ENCODE measurements at regions not wholly inside any gene's neighbourhood (a gene's known extent, or its start where the extent isn't known, plus 50 kb on each side); places are given as distances from the start of the nearest gene placed in this dataset.
A peak's percentile ranks its signal among the peaks of the same experiment; 100 is the strongest.

GRCh38 chr2:3117650-3118216 is 259.9 kb downstream of the EIPR1 start:
- H3K27me3 ChIP-seq = no peaks in the 10 kb centered on the region
- H3K4me1 ChIP-seq = peaks cover 38% of the 10 kb centered on the region
- H3K36me3 ChIP-seq = no peaks in the 10 kb centered on the region
- H3K4me2 ChIP-seq = peak overlapping the region; percentile 33
- no peak overlapping the region for H3K4me3 ChIP-seq
- H4K20me1 ChIP-seq = no peaks in the 10 kb centered on the region
- TF ChIP-seq Cebpa-rat (IDR thresholded peaks at IDR 0.05) = no peak
- H3K9ac ChIP-seq = no peak overlapping the region
- no peak overlapping the region for H3K27ac ChIP-seq
- H3K9me3 ChIP-seq = peaks cover 9% of the 10 kb centered on the region; the same call in 1 of the 2 replicates

GRCh38 chr2:3116371-3116770 is 261.2 kb downstream of the EIPR1 start:
- no peak for TF ChIP-seq Cebpa-rat (IDR thresholded peaks at IDR 0.05)
- H3K36me3 ChIP-seq = no peaks in the 10 kb centered on the region
- no peak overlapping the region for H3K27ac ChIP-seq
- no peak overlapping the region for H3K4me2 ChIP-seq
- H3K4me1 ChIP-seq = peaks cover 43% of the 10 kb centered on the region
- no peak overlapping the region for H3K9ac ChIP-seq
- H3K27me3 ChIP-seq = no peaks in the 10 kb centered on the region
- no peaks in the 10 kb centered on the region for H4K20me1 ChIP-seq
- no peak overlapping the region for H3K4me3 ChIP-seq
- H3K9me3 ChIP-seq = peaks cover 8% of the 10 kb centered on the region; the same call in 1 of the 2 replicates

GRCh38 chr2:3115301-3116042 is 262.1 kb downstream of the EIPR1 start:
- H3K9ac ChIP-seq = no peak overlapping the region
- H3K36me3 ChIP-seq = no peaks in the 10 kb centered on the region
- no peaks in the 10 kb centered on the region for H3K27me3 ChIP-seq
- H3K4me1 ChIP-seq = peaks cover 43% of the 10 kb centered on the region
- H4K20me1 ChIP-seq = no peaks in the 10 kb centered on the region
- H3K9me3 ChIP-seq = peaks cover 2% of the 10 kb centered on the region; the same call in 1 of the 2 replicates
- peak overlapping the region; percentile 82 for H3K4me2 ChIP-seq
- H3K4me3 ChIP-seq = no peak overlapping the region
- no peak overlapping the region for H3K27ac ChIP-seq
- TF ChIP-seq Cebpa-rat (IDR thresholded peaks at IDR 0.05) = no peak

GRCh38 chr2:3114406-3115185 is 263.0 kb downstream of the EIPR1 start:
- H3K27me3 ChIP-seq = no peaks in the 10 kb centered on the region
- H4K20me1 ChIP-seq = no peaks in the 10 kb centered on the region
- H3K4me1 ChIP-seq = peaks cover 43% of the 10 kb centered on the region
- no peaks in the 10 kb centered on the region for H3K36me3 ChIP-seq
- no peak for TF ChIP-seq Cebpa-rat (IDR thresholded peaks at IDR 0.05)
- no peaks in the 10 kb centered on the region for H3K9me3 ChIP-seq
- peak overlapping the region; percentile 31; the same call in 1 of the 2 replicates for H3K27ac ChIP-seq
- peak overlapping the region; percentile 20; the same call in 1 of the 2 replicates for H3K4me3 ChIP-seq
- H3K9ac ChIP-seq = no peak overlapping the region
- peak overlapping the region; percentile 82 for H3K4me2 ChIP-seq

DNA sequence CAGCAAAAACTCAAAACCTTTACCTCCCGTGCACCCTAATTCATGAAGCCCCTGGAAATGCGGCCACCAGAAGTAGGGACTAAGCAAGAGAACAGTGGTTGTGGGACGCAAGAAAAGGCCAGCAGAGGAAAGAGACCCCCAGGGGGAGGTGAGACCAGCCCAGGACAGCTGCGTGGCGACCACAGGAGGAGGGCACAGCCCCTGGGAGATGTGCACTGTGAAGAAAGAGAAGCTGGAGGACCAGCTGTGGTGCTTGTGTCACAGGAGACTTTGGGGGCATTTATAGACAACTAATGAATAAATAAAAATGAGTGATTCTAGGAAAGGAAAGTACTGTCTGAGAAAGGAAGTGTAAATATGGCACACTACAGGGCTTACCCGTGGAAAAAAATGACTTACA is 263.8 kb downstream of the EIPR1 start:
- H3K9me3 ChIP-seq = no peaks in the 10 kb centered on the region
- H3K27me3 ChIP-seq = no peaks in the 10 kb centered on the region
- H3K4me1 ChIP-seq = peaks cover 43% of the 10 kb centered on the region
- H3K4me2 ChIP-seq = peak overlapping the region; percentile 82
- TF ChIP-seq Cebpa-rat (IDR thresholded peaks at IDR 0.05) = no peak
- H3K27ac ChIP-seq = no peak overlapping the region
- peak overlapping the region; percentile 20; the same call in 1 of the 2 replicates for H3K4me3 ChIP-seq
- H3K9ac ChIP-seq = no peak overlapping the region
- H4K20me1 ChIP-seq = no peaks in the 10 kb centered on the region
- H3K36me3 ChIP-seq = no peaks in the 10 kb centered on the region

DNA sequence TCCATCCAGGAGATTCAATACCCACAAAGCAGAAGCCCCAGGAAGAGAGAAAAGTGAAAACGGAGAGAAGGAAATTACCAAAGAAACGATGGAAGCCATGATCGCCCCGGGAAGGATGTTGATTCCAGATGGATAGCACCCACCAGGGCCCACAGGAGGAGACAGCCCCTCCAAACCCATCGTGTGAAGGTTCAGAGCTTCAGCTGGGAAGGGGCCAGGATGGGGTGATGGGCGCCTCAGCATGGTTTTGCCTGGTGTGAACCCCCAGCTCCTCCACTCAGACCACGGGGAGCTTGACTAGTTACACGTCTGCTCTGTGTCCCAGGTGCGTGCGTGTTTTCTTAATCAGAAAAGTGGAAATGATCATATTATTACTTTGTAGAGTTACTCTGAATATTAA is 264.5 kb downstream of the EIPR1 start:
- no peaks in the 10 kb centered on the region for H4K20me1 ChIP-seq
- peaks cover 43% of the 10 kb centered on the region for H3K4me1 ChIP-seq

GRCh38 chr2:3112553-3112952 is 265.1 kb downstream of the EIPR1 start:
- no peaks in the 10 kb centered on the region for H4K20me1 ChIP-seq
- 0 out of 2 replicates have a peak overlapping the region, but pooled peaks have one; percentile 5 for H3K4me2 ChIP-seq
- no peaks in the 10 kb centered on the region for H3K36me3 ChIP-seq
- H3K9me3 ChIP-seq = no peaks in the 10 kb centered on the region
- H3K4me3 ChIP-seq = no peak overlapping the region
- H3K9ac ChIP-seq = no peak overlapping the region
- H3K4me1 ChIP-seq = peaks cover 37% of the 10 kb centered on the region
- no peaks in the 10 kb centered on the region for H3K27me3 ChIP-seq
- no peak overlapping the region for H3K27ac ChIP-seq
- no peak for TF ChIP-seq Cebpa-rat (IDR thresholded peaks at IDR 0.05)

More for the DNA sequence above, 264.5 kb downstream of the EIPR1 start:
- no peaks in the 10 kb centered on the region for H3K9me3 ChIP-seq
- no peaks in the 10 kb centered on the region for H3K27me3 ChIP-seq
- no peak for TF ChIP-seq Cebpa-rat (IDR thresholded peaks at IDR 0.05)
- no peak overlapping the region for H3K9ac ChIP-seq
- peak overlapping the region; percentile 82 for H3K4me2 ChIP-seq
- no peak overlapping the region for H3K27ac ChIP-seq
- H3K4me3 ChIP-seq = no peak overlapping the region
- H3K36me3 ChIP-seq = no peaks in the 10 kb centered on the region

DNA sequence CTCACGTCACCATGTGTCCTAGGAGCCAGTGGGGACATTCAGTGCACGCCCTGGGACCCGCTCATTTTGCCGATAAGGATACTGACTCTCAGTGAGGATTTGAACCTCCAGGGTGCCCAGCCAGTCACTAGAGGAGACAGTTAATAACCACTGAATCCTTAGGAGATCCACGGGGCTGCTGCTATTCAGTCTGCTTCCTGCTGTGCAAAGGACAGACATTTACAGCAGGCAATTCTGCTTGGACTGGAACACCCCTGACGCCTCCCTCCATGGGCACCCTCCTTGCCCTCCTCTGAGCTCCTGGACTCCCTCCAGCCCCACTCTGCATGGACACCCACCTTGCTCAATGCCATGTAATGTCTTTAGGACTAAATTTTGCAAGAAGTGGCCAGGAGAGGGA is 265.5 kb downstream of the EIPR1 start:
- peak overlapping the region; percentile 5; the same call in 1 of the 2 replicates for H3K4me2 ChIP-seq
- no peak for TF ChIP-seq Cebpa-rat (IDR thresholded peaks at IDR 0.05)
- H3K9me3 ChIP-seq = no peaks in the 10 kb centered on the region
- peaks cover 33% of the 10 kb centered on the region for H3K4me1 ChIP-seq
- no peaks in the 10 kb centered on the region for H4K20me1 ChIP-seq
- H3K4me3 ChIP-seq = no peak overlapping the region
- no peak overlapping the region for H3K9ac ChIP-seq
- no peak overlapping the region for H3K27ac ChIP-seq
- H3K27me3 ChIP-seq = no peaks in the 10 kb centered on the region
- H3K36me3 ChIP-seq = no peaks in the 10 kb centered on the region

DNA sequence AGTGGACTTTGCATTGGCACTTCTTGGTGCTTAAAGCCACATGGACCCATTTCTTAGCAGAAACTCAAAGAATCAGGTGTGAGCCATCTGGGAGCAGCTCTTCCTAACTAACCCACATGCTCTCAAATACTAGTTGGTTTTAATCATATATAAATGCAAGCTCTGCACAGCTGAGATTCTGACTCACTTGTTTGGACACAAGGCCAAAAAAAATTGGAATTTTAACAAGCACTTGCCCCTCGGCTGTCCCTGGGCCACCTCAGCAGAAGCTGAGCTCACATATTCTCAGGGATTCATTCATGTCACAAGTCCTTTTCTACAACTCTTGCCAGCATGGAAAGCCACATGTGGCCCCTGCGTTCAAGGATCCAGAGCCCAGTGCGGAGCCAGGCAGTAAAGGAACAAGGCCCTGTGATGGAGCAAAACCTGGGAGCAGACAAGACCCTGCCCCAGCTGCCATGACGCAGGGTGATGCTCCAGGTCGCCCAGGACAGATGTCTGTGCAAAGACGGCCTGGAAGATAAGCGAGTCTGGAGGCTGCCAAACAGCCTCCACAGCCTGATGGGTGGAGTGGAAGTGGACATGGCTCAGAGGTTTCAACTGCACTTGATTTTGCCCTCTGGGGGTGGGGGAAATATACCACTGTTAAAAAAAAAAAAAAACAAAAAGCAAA is 266.5 kb downstream of the EIPR1 start:
- TF ChIP-seq Cebpa-rat (IDR thresholded peaks at IDR 0.05) = no peak
- Histone ChIP-seq H3K4me3 (no peak overlapping the region), H4K20me1 (no peaks in the 10 kb centered on the region), H3K9me3 (no peaks in the 10 kb centered on the region), H3K4me2 (no peak overlapping the region; the same call in 1 of the 2 replicates), H3K9ac (no peak overlapping the region), H3K4me1 (peaks cover 32% of the 10 kb centered on the region), H3K27ac (no peak overlapping the region), H3K36me3 (no peaks in the 10 kb centered on the region), H3K27me3 (no peaks in the 10 kb centered on the region)
